SU-DHL-6 (cell line): ENCODE measurements at regions not wholly inside any gene's neighbourhood (a gene's known extent, or its start where the extent isn't known, plus 50 kb on each side); places are given as distances from the start of the nearest gene placed in this dataset.
"Not testable (repeated sequence)": the region's sequence is repeated elsewhere in the genome, so short reads cannot be mapped to it uniquely, and the experiment has no call there.

Experiments
- EZH2phosphoT487 ChIP-seq: fragments of 200-600 bp; sonication (generic), shearing (Covaris generic); conservative IDR thresholded peaks from 2 replicates; pipeline ENCODE4 v1.6.1; 2018; ENCODE audit warnings: mild to moderate bottlenecking, antibody characterized with exemption, low read length, moderate library complexity, mixed read lengths
- TF ChIP-seq, protein P1 (sequence below): fragments of 200-600 bp; sonication (generic); IDR thresholded peaks from one replicate; pipeline ENCODE4 v1.5.1; 2017; ENCODE audit warnings: antibody characterized with exemption, mild to moderate bottlenecking, low read length, moderate library complexity; ENCODE audit not compliant: insufficient read depth, poor library complexity, severe bottlenecking

DNA sequence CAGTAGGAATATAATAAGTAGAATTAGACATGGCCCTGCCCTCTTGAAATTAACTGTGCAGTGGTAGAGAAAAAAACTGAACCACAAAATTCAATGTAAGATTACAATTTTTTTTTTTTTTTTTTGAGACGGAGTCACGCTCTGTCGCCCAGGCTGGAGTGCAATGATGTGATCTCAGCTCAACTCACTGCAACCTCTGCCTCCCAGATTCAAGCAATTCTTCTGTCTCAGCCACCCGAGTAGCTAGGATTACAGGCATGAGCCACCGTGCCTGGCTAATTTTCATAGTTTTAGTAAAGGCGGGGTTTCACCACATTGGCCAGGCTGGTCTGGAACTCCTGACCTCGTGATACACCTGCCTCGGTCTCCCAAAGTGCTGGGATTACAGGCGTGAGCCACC is 864.3 kb downstream of the EFNB2 start:
- TF ChIP-seq, protein P1, sequence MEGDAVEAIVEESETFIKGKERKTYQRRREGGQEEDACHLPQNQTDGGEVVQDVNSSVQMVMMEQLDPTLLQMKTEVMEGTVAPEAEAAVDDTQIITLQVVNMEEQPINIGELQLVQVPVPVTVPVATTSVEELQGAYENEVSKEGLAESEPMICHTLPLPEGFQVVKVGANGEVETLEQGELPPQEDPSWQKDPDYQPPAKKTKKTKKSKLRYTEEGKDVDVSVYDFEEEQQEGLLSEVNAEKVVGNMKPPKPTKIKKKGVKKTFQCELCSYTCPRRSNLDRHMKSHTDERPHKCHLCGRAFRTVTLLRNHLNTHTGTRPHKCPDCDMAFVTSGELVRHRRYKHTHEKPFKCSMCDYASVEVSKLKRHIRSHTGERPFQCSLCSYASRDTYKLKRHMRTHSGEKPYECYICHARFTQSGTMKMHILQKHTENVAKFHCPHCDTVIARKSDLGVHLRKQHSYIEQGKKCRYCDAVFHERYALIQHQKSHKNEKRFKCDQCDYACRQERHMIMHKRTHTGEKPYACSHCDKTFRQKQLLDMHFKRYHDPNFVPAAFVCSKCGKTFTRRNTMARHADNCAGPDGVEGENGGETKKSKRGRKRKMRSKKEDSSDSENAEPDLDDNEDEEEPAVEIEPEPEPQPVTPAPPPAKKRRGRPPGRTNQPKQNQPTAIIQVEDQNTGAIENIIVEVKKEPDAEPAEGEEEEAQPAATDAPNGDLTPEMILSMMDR, result not testable (repeated sequence)
- not testable (repeated sequence) for TF ChIP-seq EZH2phosphoT487
